H9 (cell line): ENCODE measurements at regions not wholly inside any gene's neighbourhood (a gene's known extent, or its start where the extent isn't known, plus 50 kb on each side); places are given as distances from the start of the nearest gene placed in this dataset.

Experiments
- DNase-seq: peaks from one replicate; pipeline ENCODE4 v3.0.0-alpha.2; 2017
- H2AFZ ChIP-seq: one replicate; pipeline ENCODE4 v1.6.1; 2013; ENCODE audit warnings: mild to moderate bottlenecking, low read length, control low read depth, moderate library complexity
- H2AK5ac ChIP-seq: 2 replicates; pipeline ENCODE4 v1.6.1; 2013; ENCODE audit warnings: low read length, control low read depth, mixed read lengths; ENCODE audit not compliant: insufficient read length
- H2BK120ac ChIP-seq: one replicate; pipeline ENCODE4 v1.6.1; 2013; ENCODE audit warnings: low read depth, mild to moderate bottlenecking, low read length, control low read depth, inconsistent platforms; ENCODE audit not compliant: poor library complexity, severe bottlenecking
- H2BK12ac ChIP-seq: 2 replicates; pipeline ENCODE4 v1.6.1; 2013; ENCODE audit warnings: low read length, control low read depth, mixed read lengths, low read depth; ENCODE audit not compliant: insufficient read length
- H2BK15ac ChIP-seq: 2 replicates; pipeline ENCODE4 v1.6.1; 2013; ENCODE audit warnings: low read depth, low read length, control low read depth
- H2BK20ac ChIP-seq: one replicate; pipeline ENCODE4 v1.6.1; 2013; ENCODE audit warnings: low read depth, mild to moderate bottlenecking, low read length, control low read depth, inconsistent platforms; ENCODE audit not compliant: poor library complexity, severe bottlenecking
- H2BK5ac ChIP-seq: 2 replicates; pipeline ENCODE4 v1.6.1; 2013; ENCODE audit warnings: low read length, control low read depth, mixed read lengths; ENCODE audit not compliant: insufficient read length
- H3K14ac ChIP-seq: 2 replicates; pipeline ENCODE4 v1.6.1; 2013; ENCODE audit warnings: low read length, control low read depth; ENCODE audit not compliant: insufficient read depth
- H3K18ac ChIP-seq: 2 replicates; pipeline ENCODE4 v1.6.1; 2013; ENCODE audit warnings: low read depth, mild to moderate bottlenecking, mixed read lengths, low read length, control low read depth; ENCODE audit not compliant: insufficient read length
- H3K23ac ChIP-seq: 2 replicates; pipeline ENCODE4 v1.6.1; 2013; ENCODE audit warnings: low read length, control low read depth, mixed read lengths, low read depth; ENCODE audit not compliant: insufficient read length
- H3K23me2 ChIP-seq: 2 replicates; pipeline ENCODE4 v1.6.1; 2013; ENCODE audit warnings: low read depth, mild to moderate bottlenecking, mixed read lengths, low read length, control low read depth; ENCODE audit not compliant: insufficient read length, poor library complexity, severe bottlenecking
- H3K27ac ChIP-seq: 2 replicates; pipeline ENCODE4 v1.5.1; 2013; ENCODE audit warnings: low read length, control low read depth, mixed read lengths, low read depth; ENCODE audit not compliant: insufficient read length
- H3K27me3 ChIP-seq: 2 replicates; pipeline ENCODE4 v1.6.1; 2013; ENCODE audit warnings: low read length, control low read depth, inconsistent platforms; ENCODE audit not compliant: insufficient read depth
- H3K4ac ChIP-seq: 2 replicates; pipeline ENCODE4 v1.6.1; 2013; ENCODE audit warnings: low read depth, mild to moderate bottlenecking, control low read depth, inconsistent platforms, low read length, moderate library complexity
- H3K4me1 ChIP-seq: 2 replicates; pipeline ENCODE4 v1.6.1; 2013; ENCODE audit warnings: low read length, control low read depth, inconsistent platforms; ENCODE audit not compliant: insufficient read depth
- H3K4me2 ChIP-seq: 2 replicates; pipeline ENCODE4 v1.6.1; 2013; ENCODE audit warnings: low read length, control low read depth, mixed read lengths; ENCODE audit not compliant: insufficient read length, insufficient read depth
- H3K56ac ChIP-seq: 2 replicates; pipeline ENCODE4 v1.6.1; 2013; ENCODE audit warnings: low read depth, mild to moderate bottlenecking, mixed read lengths, low read length, control low read depth; ENCODE audit not compliant: insufficient read length
- H3K79me1 ChIP-seq: 2 replicates; pipeline ENCODE4 v1.6.1; 2013; ENCODE audit warnings: low read depth, mild to moderate bottlenecking, moderate library complexity, low read length, control low read depth, inconsistent platforms; ENCODE audit not compliant: insufficient read depth, poor library complexity, severe bottlenecking
- H3K79me2 ChIP-seq: 2 replicates; pipeline ENCODE4 v1.6.1; 2013; ENCODE audit warnings: low read length, control low read depth, inconsistent platforms; ENCODE audit not compliant: insufficient read depth
- H3K9ac ChIP-seq: 2 replicates; pipeline ENCODE4 v1.6.1; 2013; ENCODE audit warnings: low read length, control low read depth, mixed read lengths; ENCODE audit not compliant: insufficient read length; ENCODE audit errors: extremely low read depth
- H3K9me3 ChIP-seq: one replicate; pipeline ENCODE4 v1.6.1; 2013; ENCODE audit warnings: low read depth, low read length, inconsistent platforms; ENCODE audit not compliant: control insufficient read depth
- H3T11ph ChIP-seq: one replicate; pipeline ENCODE4 v1.6.1; 2013; ENCODE audit warnings: mild to moderate bottlenecking, low read length, control low read depth, inconsistent platforms
- H4K20me1 ChIP-seq: one replicate; pipeline ENCODE4 v1.6.1; 2013; ENCODE audit not compliant: control insufficient read depth, insufficient read length, insufficient read depth
- H4K5ac ChIP-seq: 2 replicates; pipeline ENCODE4 v1.6.1; 2013; ENCODE audit warnings: low read depth, mild to moderate bottlenecking, mixed read lengths, low read length, control low read depth; ENCODE audit not compliant: insufficient read length
- H4K8ac ChIP-seq: replicated peaks from 2 replicates; pipeline ENCODE4 v1.6.1; 2013; ENCODE audit warnings: low read length, control low read depth, mixed read lengths, low read depth; ENCODE audit not compliant: insufficient read length
- H4K91ac ChIP-seq: 2 replicates; pipeline ENCODE4 v1.6.1; 2013; ENCODE audit warnings: low read depth, mild to moderate bottlenecking, moderate library complexity, mixed read lengths, low read length, control low read depth; ENCODE audit not compliant: insufficient read length
- H3K27ac Mint-ChIP-seq, 3 experiments: 2 replicates in 2 of 3; 3 replicates in 1 of 3; pipeline ENCODE4 v1.8.0; 2020 to 2021; ENCODE audit warnings: mixed read lengths in 3 of 3, mild to moderate bottlenecking in 1 of 3, moderate library complexity in 1 of 3
- H3K27me3 Mint-ChIP-seq: 2 replicates; pipeline ENCODE4 v1.8.0; 2021; ENCODE audit warnings: low read depth, mild to moderate bottlenecking, moderate library complexity, mixed read lengths
- H3K36me3 Mint-ChIP-seq, 3 experiments: 2 replicates in 2 of 3; 3 replicates in 1 of 3; pipeline ENCODE4 v1.8.0; 2020 to 2021; ENCODE audit warnings: low read depth in 3 of 3, mixed read lengths in 3 of 3; ENCODE audit not compliant: insufficient read depth in 1 of 3
- H3K4me1 Mint-ChIP-seq, 2 experiments: 2 replicates each; pipeline ENCODE4 v1.8.0; 2020; ENCODE audit warnings: mixed read lengths in 2 of 2
- H3K4me3 Mint-ChIP-seq, 2 experiments: 2 replicates in 1 of 2; 3 replicates in 1 of 2; pipeline ENCODE4 v1.8.0; 2020 to 2021; ENCODE audit warnings: mild to moderate bottlenecking in 2 of 2, mixed read lengths in 2 of 2, moderate library complexity in 1 of 2
- H3K9me3 Mint-ChIP-seq, 2 experiments: 2 replicates in 1 of 2; 3 replicates in 1 of 2; pipeline ENCODE4 v1.8.0; 2020; ENCODE audit warnings: mild to moderate bottlenecking in 2 of 2, mixed read lengths in 2 of 2, moderate library complexity in 1 of 2
- CTCF ChIP-seq: fragments of 200-600 bp; sonication (generic); conservative IDR thresholded peaks from 3 replicates; pipeline ENCODE4 v1.8.0; 2021; ENCODE audit warnings: antibody characterized with exemption, mild to moderate bottlenecking
- WGBS: extraction: QIAGEN DNeasy Blood & Tissue Kit; methylation state at CpG from one replicate; pipeline ENCODE4 v1.1.7; 2013; ENCODE audit warnings: missing lambda C conversion rate, low lambda C conversion rate, mixed read lengths; ENCODE audit not compliant: insufficient read length; ENCODE audit errors: extremely low coverage; 5-methylcytosine and 5-hydroxymethylcytosine counted together

- no peak overlapping the region for H2BK15ac ChIP-seq
- no peak overlapping the region for H2AK5ac ChIP-seq
- H3K14ac ChIP-seq: no peak overlapping the region
- no peak overlapping the region for H3K4me2 ChIP-seq
- H4K20me1 ChIP-seq: no peaks in the 10 kb centered on the region
- no peak overlapping the region for H3K56ac ChIP-seq
- no peak overlapping the region for H2BK120ac ChIP-seq
- no peak overlapping the region for H4K5ac ChIP-seq
- no peak overlapping the region for H2BK12ac ChIP-seq
- no peak overlapping the region for H3K27ac ChIP-seq
- Mint-ChIP-seq H3K4me1 (no peaks in the 10 kb centered on the region), H3K4me3 (no peak overlapping the region), H3K27me3 (no peaks in the 10 kb centered on the region; the same call in none of the 2 replicates), H3K36me3 (no peaks in the 10 kb centered on the region), H3K9me3 (peaks cover 6 to 7% of the 10 kb centered on the region in 2 experiments; a peak in 4 of 5 replicates), H3K27ac (no peak overlapping the region)
- no peaks in the 10 kb centered on the region for H3K27me3 ChIP-seq
- H3K9ac ChIP-seq: no peak overlapping the region
- no peak overlapping the region for H4K91ac ChIP-seq
- no peak overlapping the region for H3K4ac ChIP-seq
- no peak overlapping the region for H3K23ac ChIP-seq
- no peak overlapping the region for H3K18ac ChIP-seq
- no peak overlapping the region for H2BK20ac ChIP-seq
- H2AFZ ChIP-seq: no peak overlapping the region
- no CpG with 5 or more reads among the region's 1 CpG for WGBS
- no peak overlapping the region for H2BK5ac ChIP-seq
- TF ChIP-seq CTCF: no peak
- no peak overlapping the region for H3T11ph ChIP-seq
- DNase-seq: no peak
- no peaks in the 10 kb centered on the region for H3K79me1 ChIP-seq
- H3K79me2 ChIP-seq: no peaks in the 10 kb centered on the region
- H3K23me2 ChIP-seq: no peaks in the 10 kb centered on the region
- H3K4me1 ChIP-seq: no peaks in the 10 kb centered on the region
- H3K9me3 ChIP-seq: no peaks in the 10 kb centered on the region
- H4K8ac ChIP-seq: no peak overlapping the region
These were observed 722.8 kb downstream of the ADCYAP1 start for GRCh38 chr18:1627494-1627893.
